Aorta (tissue), 5 donors: ENCODE measurements at regions not wholly inside any gene's neighbourhood (a gene's known extent, or its start where the extent isn't known, plus 50 kb on each side); places are given as distances from the start of the nearest gene placed in this dataset.
"Not testable (repeated sequence)": the region's sequence is repeated elsewhere in the genome, so short reads cannot be mapped to it uniquely, and the experiment has no call there.

ENCODE experiments used
- ATAC-seq: fragments of 200-7000 bp; cut with Tn5 transposase; one replicate; pipeline ENCODE4 v1.9.1; 2022; ENCODE audit warnings: moderate library complexity; ENCODE audit not compliant: low FRiP score
- DNase-seq, 2 donors: peaks; one replicate each; pipeline ENCODE4 v3.0.0-alpha.2; 2020
- H3K27ac ChIP-seq, 2 donors: one replicate each; pipeline ENCODE4 v1.5.1; 2013; ENCODE audit warnings: low read length in 2 of 2, mild to moderate bottlenecking in 2 of 2, moderate library complexity in 2 of 2, control low read depth in 1 of 2, inconsistent platforms in 1 of 2, low read depth in 1 of 2
- H3K27me3 ChIP-seq, 2 donors: one replicate each; pipeline ENCODE4 v1.6.1; 2013; ENCODE audit warnings: control low read depth in 1 of 2, low read length in 1 of 2, mild to moderate bottlenecking in 1 of 2, moderate library complexity in 1 of 2; ENCODE audit not compliant: insufficient read depth in 2 of 2, control insufficient read depth in 1 of 2
- H3K36me3 ChIP-seq, 2 donors: one replicate each; pipeline ENCODE4 v1.6.1; 2013; ENCODE audit warnings: control low read depth in 1 of 2, low read length in 1 of 2, mild to moderate bottlenecking in 1 of 2; ENCODE audit not compliant: insufficient read depth in 2 of 2, control insufficient read depth in 1 of 2
- H3K4me1 ChIP-seq, 2 donors: one replicate each; pipeline ENCODE4 v1.6.1; 2013; ENCODE audit warnings: low read length in 2 of 2, control low read depth in 1 of 2, mild to moderate bottlenecking in 1 of 2, moderate library complexity in 1 of 2; ENCODE audit not compliant: insufficient read depth in 2 of 2, control insufficient read depth in 1 of 2
- H3K4me3 ChIP-seq, 2 donors: one replicate each; pipeline ENCODE4 v1.5.1; 2013; ENCODE audit warnings: low read length in 2 of 2, control low read depth in 1 of 2, mild to moderate bottlenecking in 1 of 2
- H3K9me3 ChIP-seq: one replicate; pipeline ENCODE4 v1.6.1; 2013; ENCODE audit warnings: mild to moderate bottlenecking, low read length; ENCODE audit not compliant: control insufficient read depth
- WGBS, 2 donors: extraction: QIAGEN DNeasy Blood & Tissue Kit; methylation state at CpG; one replicate each; pipeline ENCODE4 v1.1.7; 2013; 5-methylcytosine and 5-hydroxymethylcytosine counted together
- intact Hi-C, 2 donors: fragments of 100-400 bp; cut with DNase I; formaldehyde crosslinking; loops; one replicate each; pipeline versions ENCODE4 v1.14.2 to v1.15.0; 2022
- donor health status: healthy with polysubstance abuse.
- donor health status: Bipolar disorder and iron deficiency.
- donor health status: DM: no; HTN: no; CAD: no.
- donor health status: DM: no; HTN: no; CAD: no.
- donor health status: DM: yes; HTN: yes; CAD: no.

DNA sequence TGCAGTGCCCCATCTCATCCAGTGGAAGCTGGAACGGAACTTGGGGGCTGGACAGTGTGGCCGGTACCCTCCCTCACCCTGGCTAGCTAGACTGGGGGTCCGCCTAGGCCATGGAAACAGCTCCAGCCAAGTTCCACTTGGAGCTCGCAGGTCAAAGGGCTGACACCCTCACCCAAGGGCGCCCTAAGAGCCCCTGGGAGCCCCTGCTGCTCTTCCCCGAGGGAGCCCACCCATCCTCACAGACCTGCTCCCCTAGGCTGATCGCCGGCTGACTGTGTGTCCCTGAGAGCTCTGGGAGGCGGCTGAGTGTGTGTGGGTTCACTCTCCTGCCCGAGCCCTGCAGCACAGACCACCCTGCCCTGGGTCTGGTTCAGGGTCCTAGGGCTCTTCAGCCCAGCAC lies 118.2 kb upstream of the OTOS start:
- no peaks in the 10 kb centered on the region for H3K9me3 ChIP-seq
- WGBS, 2 donors, result 79 to 82% methylated on average over 10 of the region's 10 CpGs
- ATAC-seq, result no peak

DNA sequence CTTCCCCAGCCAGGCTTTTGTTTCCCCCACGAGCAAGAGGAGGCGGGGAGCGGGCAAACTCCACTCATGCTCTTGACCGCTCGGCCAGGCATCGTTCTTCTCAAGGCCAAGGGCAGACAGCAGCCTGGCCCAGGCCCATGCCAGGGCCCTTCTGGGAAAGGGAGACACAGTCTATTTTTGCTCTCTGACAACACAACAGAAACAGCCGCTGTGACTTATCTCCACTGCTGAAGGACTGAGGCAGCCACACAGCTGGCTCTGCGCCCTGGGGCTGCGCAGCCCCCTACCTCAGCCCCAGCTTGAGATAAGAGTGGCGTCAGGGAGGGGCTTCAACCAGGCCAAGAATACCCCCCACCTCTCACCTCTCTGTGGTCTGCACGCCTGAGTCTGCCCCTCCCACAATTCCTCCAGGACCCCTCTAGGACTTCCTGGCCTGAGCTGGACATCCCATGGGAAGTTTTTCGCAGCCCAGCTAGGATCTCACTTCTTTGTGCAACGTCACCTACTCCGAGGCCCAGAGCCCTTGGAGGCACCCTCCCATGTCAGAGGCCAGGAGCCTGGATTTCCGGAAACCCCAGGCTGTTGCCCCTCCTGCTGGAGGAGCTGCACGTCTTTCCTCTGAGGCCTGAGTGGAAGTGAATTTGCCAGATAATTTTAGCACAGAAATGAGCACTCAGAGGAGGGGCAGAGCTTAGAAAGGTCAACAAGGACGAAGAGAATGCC lies 118.9 kb upstream of the OTOS start:
- peak; percentile 89 for ATAC-seq
- Histone ChIP-seq H3K4me3 (no peak overlapping the region), H3K9me3 (no peaks in the 10 kb centered on the region), H3K36me3 (no peaks in the 10 kb centered on the region), H3K27me3 (no peaks in the 10 kb centered on the region), H3K4me1 (no peaks in the 10 kb centered on the region), H3K27ac (peak overlapping the region; percentile 85 to 99)
- intact Hi-C loops, result loop anchor here in 1 of 2 donors (1.0 kb wide), 2 partner anchors 18 to 26 kb away; no protein-coding TSS in a partner anchor
- DNase-seq, result peak; percentile 91 to 93
- 2 to 7% methylated on average over 15 to 17 of the region's 17 CpGs for WGBS, 2 donors

More for the DNA sequence above, 118.2 kb upstream of the OTOS start:
- Histone ChIP-seq H3K27ac (peak overlapping the region; percentile 85 to 99), H3K4me1 (no peaks in the 10 kb centered on the region), H3K36me3 (no peaks in the 10 kb centered on the region), H3K4me3 (no peak overlapping the region), H3K27me3 (no peaks in the 10 kb centered on the region)
- intact Hi-C loops, result loop anchor here in 1 of 2 donors (1.0 kb wide), 2 partner anchors 19 to 25 kb away; no protein-coding TSS in a partner anchor
- peak; percentile 46 to 71 for DNase-seq

DNA sequence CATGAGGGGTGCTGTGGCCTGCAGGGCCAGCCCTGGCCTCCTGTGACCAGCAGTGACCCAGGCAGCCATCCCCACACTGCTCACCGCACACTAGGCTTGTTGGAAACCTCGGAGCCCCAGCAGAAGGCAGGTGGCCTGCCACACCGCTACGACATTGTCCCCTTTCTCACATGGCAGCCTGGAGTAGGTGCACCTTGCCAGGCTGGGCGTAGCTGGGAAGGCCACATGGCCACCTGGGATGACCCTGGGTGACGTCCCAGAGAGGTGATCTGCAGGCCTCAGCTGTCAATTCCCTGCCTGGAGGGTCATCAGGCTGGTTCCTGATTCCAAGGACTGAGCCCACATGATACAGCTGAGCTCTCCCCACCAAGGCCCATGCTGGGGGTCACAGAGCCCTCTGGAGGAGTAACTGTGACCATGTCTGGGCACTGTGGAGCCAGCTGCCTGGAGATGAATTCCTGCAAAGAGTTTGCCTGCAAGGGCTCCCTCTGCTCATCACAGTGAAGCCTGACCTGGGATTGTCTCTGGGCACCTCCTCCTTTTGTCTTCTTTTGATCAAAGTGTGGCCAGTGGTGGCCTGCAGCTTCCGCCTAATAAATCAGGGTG lies 119.6 kb upstream of the OTOS start:
- H3K27ac ChIP-seq, result peak overlapping the region; percentile 72 to 85
- H3K4me3 ChIP-seq, result no peak overlapping the region
- ATAC-seq (no peak), DNase-seq (peak in 1 of 2 donors; percentile 48)
- H3K36me3 ChIP-seq, result no peaks in the 10 kb centered on the region
- 39 to 42% methylated on average over 7 of the region's 7 CpGs for WGBS, 2 donors
- H3K4me1 ChIP-seq, result no peaks in the 10 kb centered on the region
- H3K27me3 ChIP-seq, result no peaks in the 10 kb centered on the region
- H3K9me3 ChIP-seq, result no peaks in the 10 kb centered on the region
- intact Hi-C loops, result loop anchor here in 1 of 2 donors (1.0 kb wide), 2 partner anchors 17 to 27 kb away; no protein-coding TSS in a partner anchor

DNA sequence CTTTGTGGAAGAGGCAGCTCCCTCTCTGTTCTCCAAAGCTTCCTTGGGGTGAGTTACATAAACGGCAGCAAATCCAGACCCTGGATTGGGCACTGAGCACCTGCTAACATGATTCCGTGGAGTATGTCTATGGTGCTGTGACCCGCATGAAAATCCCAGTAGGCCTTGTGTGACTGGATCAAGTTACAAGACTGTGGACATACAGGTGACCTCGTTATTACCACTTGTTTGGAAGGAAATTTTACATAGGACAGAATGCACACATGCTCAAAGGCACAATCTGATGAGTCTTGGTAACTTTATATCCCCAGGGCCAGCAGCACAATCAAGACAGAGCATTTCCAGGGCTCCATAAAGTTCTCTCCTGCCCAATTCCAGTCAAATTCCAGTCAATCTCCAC lies 120.2 kb upstream of the OTOS start:
- no peaks in the 10 kb centered on the region for H3K9me3 ChIP-seq
- no peak overlapping the region for H3K4me3 ChIP-seq
- no peaks in the 10 kb centered on the region for H3K36me3 ChIP-seq
- peak overlapping the region in 1 of 2 donors; percentile 72 for H3K27ac ChIP-seq
- intact Hi-C loops, result no loop called here
- ATAC-seq (no peak), DNase-seq (no peak)
- no peaks in the 10 kb centered on the region for H3K4me1 ChIP-seq
- no peaks in the 10 kb centered on the region for H3K27me3 ChIP-seq
- 92% methylated on average over 4 of the region's 4 CpGs for WGBS, 2 donors

DNA sequence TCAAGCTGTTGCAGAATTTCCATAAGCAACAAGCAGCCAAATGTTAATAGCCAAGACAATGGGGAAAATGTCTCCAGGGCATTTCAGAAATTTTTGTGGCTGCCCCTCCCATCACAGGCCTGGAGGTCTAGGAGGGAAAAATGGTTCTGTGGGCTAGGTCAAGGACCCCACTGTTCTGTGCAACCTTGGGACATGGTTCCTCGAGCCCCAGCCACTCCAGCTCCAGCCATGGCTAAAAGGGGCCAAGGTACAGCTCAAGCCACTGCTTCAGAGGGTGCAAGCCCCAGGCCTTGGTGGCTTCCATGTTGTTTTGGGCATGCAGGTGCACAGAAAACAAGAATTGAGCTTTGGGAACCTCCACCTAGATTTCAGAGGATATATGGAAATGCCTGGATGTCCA lies 122.1 kb upstream of the OTOS start:
- ATAC-seq, H3K4me1 ChIP-seq, H3K27ac ChIP-seq, H3K27me3 ChIP-seq, DNase-seq, H3K9me3 ChIP-seq, H3K36me3 ChIP-seq, H3K4me3 ChIP-seq, intact Hi-C loops: not testable (repeated sequence)
- 75 to 76% methylated on average over 1 of the region's 1 CpG for WGBS, 2 donors

DNA sequence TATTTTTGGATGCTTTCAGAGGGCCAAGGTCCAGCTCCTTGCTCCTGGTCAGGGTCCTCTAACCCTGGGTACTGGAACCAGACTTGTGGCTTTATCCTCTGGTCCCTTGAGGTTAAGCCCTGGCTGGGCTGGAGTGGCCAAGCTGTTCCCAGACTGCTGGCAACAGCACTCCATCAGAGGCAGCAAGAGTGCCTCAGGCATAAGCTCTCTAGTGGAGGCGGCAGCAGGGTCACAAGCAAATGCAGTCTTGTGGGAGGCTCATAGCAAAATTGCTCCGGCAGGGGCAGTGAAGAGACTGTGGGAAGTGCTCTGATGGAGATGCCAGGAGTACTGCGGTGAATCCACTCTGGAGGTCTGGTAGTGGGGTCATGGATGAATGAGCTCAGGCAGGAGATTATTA lies 128.9 kb upstream of the OTOS start:
- no peaks in the 10 kb centered on the region for H3K36me3 ChIP-seq
- ATAC-seq (no peak), DNase-seq (no peak)
- intact Hi-C loops, result no loop called here
- no peak overlapping the region for H3K27ac ChIP-seq
- no peak overlapping the region for H3K4me3 ChIP-seq
- H3K9me3 ChIP-seq, result no peaks in the 10 kb centered on the region
- H3K4me1 ChIP-seq, result no peaks in the 10 kb centered on the region
- 61 to 79% methylated on average over 3 of the region's 3 CpGs for WGBS, 2 donors
- no peaks in the 10 kb centered on the region for H3K27me3 ChIP-seq

DNA sequence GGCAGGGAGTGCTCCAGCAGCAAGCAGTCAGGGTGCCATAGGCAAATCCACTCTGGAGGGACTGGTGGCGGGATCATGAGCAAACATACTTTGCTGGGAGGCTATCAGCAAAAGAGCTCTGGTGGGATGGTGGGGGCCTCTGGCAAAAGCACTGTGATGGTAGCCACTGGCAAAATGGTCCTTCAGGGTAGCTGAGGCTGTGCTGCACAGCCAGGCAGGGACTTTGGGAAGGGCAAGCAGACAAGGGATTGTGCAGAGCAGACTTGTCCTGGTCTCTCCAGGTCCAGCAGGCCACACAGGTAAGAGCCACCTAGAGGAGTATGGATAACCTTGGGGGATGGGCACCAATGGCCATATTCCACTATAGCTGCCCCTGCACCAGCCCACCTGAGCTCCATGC lies 129.4 kb upstream of the OTOS start:
- Histone ChIP-seq H3K27me3 (no peaks in the 10 kb centered on the region), H3K27ac (no peak overlapping the region), H3K4me1 (no peaks in the 10 kb centered on the region), H3K4me3 (no peak overlapping the region), H3K9me3 (no peaks in the 10 kb centered on the region), H3K36me3 (no peaks in the 10 kb centered on the region)
- DNase-seq (no peak), ATAC-seq (no peak)
- intact Hi-C loops, result no loop called here
- WGBS, 2 donors, result 96 to 100% methylated on average over 1 of the region's 1 CpG

DNA sequence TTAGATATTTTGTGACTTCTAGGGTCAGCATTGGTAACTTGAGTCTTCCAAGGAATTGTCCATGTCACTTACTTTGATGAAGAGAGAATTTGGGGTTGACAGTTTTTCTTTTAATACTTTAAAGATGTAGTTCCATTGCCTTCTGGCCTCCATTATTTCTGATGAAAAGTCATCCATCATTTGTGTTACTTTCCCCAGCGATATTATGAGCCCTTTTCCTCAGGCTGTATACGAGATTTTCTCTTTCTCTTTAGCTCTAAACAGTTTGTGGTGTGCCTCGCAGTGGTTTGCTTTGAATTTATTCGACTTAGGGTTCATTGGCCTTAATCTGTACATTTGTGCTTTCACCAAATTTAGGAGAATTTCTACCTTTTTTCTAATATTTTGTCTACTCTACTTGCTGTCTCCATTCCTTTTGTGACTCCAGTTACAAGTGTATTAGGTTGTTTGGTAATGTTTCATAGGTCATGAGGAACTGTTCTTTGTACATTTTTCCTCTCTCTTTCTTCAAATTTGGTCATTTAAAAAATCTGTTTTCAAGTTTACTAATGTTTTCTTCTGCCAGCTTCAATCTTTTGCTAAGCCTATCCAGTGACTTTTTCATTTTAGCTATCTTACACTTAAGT lies 131.4 kb upstream of the OTOS start:
- no peaks in the 10 kb centered on the region for H3K27me3 ChIP-seq
- WGBS, 2 donors, result 77 to 85% methylated on average over 4 of the region's 4 CpGs
- H3K9me3 ChIP-seq, result no peaks in the 10 kb centered on the region
- ATAC-seq (no peak), DNase-seq (no peak)
- H3K4me3 ChIP-seq, result no peak overlapping the region
- H3K4me1 ChIP-seq, result no peaks in the 10 kb centered on the region
- intact Hi-C loops, result no loop called here
- no peaks in the 10 kb centered on the region for H3K36me3 ChIP-seq
- H3K27ac ChIP-seq, result no peak overlapping the region
